Erythroblast (primary cell): ENCODE measurements at regions not wholly inside any gene's neighbourhood (a gene's known extent, or its start where the extent isn't known, plus 50 kb on each side); places are given as distances from the start of the nearest gene placed in this dataset.

Experiments
- GATA1 ChIP-seq: IDR thresholded peaks from 2 replicates; pipeline ENCODE4 v1.6.1; 2011; ENCODE audit warnings: low read depth, mild to moderate bottlenecking, control low read depth, low read length, moderate library complexity
- POLR2A ChIP-seq: IDR thresholded peaks from 2 replicates; pipeline ENCODE4 v1.6.1; 2011; ENCODE audit warnings: mild to moderate bottlenecking, low read length

GRCh38 chr6:154908723-154909122, 86.4 kb upstream of the TIAM2 start:
- TF ChIP-seq POLR2A (no peak), GATA1 (no peak)
